Gastroesophageal sphincter (tissue), 4 donors: ENCODE measurements at regions not wholly inside any gene's neighbourhood (a gene's known extent, or its start where the extent isn't known, plus 50 kb on each side); places are given as distances from the start of the nearest gene placed in this dataset.

ENCODE experiments used
- ATAC-seq: fragments of 150-250 bp; one replicate; pipeline ENCODE4 v1.9.1; 2016; ENCODE audit warnings: mild to moderate bottlenecking, moderate library complexity
- H3K27ac ChIP-seq, 4 donors: fragments of 200-600 bp; sonication (generic) in 3 of 4; 1 replicate in 3 of 4; 2 replicates in 1 of 4; pipeline ENCODE4 v1.5.1; 2016 to 2019
- H3K27me3 ChIP-seq: fragments of 200-600 bp; sonication (generic); one replicate; pipeline ENCODE4 v1.5.1; 2019
- H3K36me3 ChIP-seq, 2 donors: fragments of 200-600 bp; sonication (generic); one replicate each; pipeline ENCODE4 v1.5.1; 2019; ENCODE audit warnings: control low read depth in 1 of 2
- H3K4me1 ChIP-seq, 3 donors: fragments of 200-600 bp; sonication (generic); 1 replicate in 2 of 3; 2 replicates in 1 of 3; pipeline ENCODE4 v1.5.1; 2016 to 2019; ENCODE audit warnings: control low read depth in 2 of 3
- H3K4me3 ChIP-seq, 2 donors: fragments of 200-600 bp; sonication (generic); one replicate each; pipeline ENCODE4 v1.5.1; 2019; ENCODE audit warnings: mild to moderate bottlenecking in 1 of 2, moderate library complexity in 1 of 2
- H3K9me3 ChIP-seq, 3 donors: fragments of 200-600 bp; sonication (generic); one replicate each; pipeline ENCODE4 v1.5.1; 2017 to 2019; ENCODE audit warnings: control low read depth in 2 of 3
- EP300 ChIP-seq: sonication (generic); formaldehyde crosslinking; IDR thresholded peaks from one replicate; pipeline ENCODE4 v1.6.1; 2017; ENCODE audit warnings: antibody characterized with exemption, mild to moderate bottlenecking
- POLR2A ChIP-seq, 2 donors: fragments of 450-650 bp; IDR thresholded peaks; one replicate each; pipeline ENCODE4 v1.6.1; 2017; ENCODE audit warnings: antibody characterized with exemption in 2 of 2, mild to moderate bottlenecking in 2 of 2, moderate library complexity in 1 of 2
- POLR2AphosphoS5 ChIP-seq: sonication (generic); formaldehyde crosslinking; IDR thresholded peaks from one replicate; pipeline ENCODE4 v1.6.1; 2017; ENCODE audit warnings: antibody characterized with exemption
- WGBS, 2 donors: methylation state at CpG; one replicate each; pipeline ENCODE4 v1.1.5; 2018; ENCODE audit warnings: low coverage in 1 of 2; 5-methylcytosine and 5-hydroxymethylcytosine counted together
- TF ChIP-seq, protein P1 (sequence below), 4 experiments: fragments of 200-600 bp in 2 of 4; fragments of 450-650 bp in 2 of 4; sonication (generic) in 1 of 4; IDR thresholded peaks; one replicate each; pipeline ENCODE4 v1.5.1; 2017 to 2019; ENCODE audit warnings: antibody characterized with exemption in 4 of 4, mild to moderate bottlenecking in 2 of 4, moderate library complexity in 2 of 4

DNA sequence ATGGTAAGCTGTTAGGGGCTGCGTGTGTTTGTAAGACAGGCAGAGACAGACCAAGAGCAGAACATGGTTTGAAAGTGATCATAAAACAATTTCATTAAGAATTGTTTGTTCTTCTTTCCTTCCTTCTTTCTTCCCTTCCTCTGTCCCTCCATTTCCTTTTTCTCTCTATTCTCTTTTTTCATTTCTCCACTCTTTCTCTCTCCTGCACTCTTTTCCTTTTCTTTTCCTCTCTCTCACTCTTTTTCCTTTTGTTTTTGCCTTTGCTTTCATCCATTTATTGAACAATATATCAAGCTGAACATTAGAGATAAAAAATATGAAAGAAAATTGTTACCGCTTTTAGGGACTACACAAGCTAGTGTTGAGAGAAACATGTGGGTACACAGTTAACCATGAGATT, 62.2 kb upstream of the GOLIM4 start:
- WGBS, 2 donors, result 98 to 100% methylated on average over 2 of the region's 2 CpGs
- no peak for ATAC-seq
- Histone ChIP-seq H3K36me3 (no peaks in the 10 kb centered on the region), H3K4me3 (no peak overlapping the region), H3K27me3 (no peaks in the 10 kb centered on the region), H3K4me1 (peaks cover 0 to 19% (median 0%) of the 10 kb centered on the region in 3 donors), H3K27ac (no peak overlapping the region), H3K9me3 (peaks cover 0 to 2% (median 0%) of the 10 kb centered on the region in 3 donors)
- TF ChIP-seq, protein P1, sequence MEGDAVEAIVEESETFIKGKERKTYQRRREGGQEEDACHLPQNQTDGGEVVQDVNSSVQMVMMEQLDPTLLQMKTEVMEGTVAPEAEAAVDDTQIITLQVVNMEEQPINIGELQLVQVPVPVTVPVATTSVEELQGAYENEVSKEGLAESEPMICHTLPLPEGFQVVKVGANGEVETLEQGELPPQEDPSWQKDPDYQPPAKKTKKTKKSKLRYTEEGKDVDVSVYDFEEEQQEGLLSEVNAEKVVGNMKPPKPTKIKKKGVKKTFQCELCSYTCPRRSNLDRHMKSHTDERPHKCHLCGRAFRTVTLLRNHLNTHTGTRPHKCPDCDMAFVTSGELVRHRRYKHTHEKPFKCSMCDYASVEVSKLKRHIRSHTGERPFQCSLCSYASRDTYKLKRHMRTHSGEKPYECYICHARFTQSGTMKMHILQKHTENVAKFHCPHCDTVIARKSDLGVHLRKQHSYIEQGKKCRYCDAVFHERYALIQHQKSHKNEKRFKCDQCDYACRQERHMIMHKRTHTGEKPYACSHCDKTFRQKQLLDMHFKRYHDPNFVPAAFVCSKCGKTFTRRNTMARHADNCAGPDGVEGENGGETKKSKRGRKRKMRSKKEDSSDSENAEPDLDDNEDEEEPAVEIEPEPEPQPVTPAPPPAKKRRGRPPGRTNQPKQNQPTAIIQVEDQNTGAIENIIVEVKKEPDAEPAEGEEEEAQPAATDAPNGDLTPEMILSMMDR (IDR thresholded peaks at IDR 0.05), result no peak
- TF ChIP-seq EP300 (no peak), POLR2A (IDR thresholded peaks at IDR 0.05) (no peak), POLR2AphosphoS5 (no peak)

DNA sequence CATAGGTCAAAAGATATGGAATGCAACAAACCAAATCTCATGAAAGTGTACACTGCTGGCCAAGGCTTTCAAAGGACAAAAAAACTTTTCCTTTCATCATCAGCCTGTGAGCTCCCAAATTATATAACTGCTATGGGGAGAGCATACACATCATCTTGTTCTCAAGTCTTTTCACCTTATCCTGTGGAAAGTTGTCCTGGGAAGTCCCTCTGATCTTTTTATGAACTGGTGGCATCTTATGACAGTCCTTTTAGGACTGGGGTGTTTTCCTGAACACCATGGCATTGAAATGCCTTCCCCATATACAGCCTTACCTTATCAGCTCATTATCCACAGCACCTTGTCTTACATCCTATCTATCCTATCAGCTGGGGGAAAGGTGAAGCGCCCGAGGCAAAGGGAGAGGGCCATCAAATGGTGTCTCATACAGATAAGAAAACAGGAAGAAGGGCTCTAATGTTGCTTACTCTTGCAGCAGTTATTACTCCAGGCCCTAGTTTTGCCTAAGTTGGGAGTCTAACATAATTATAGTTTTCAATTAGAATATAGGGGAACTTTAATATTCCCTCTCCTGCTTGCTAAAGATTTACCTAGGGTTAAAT, 61.5 kb upstream of the GOLIM4 start:
- Histone ChIP-seq H3K27ac (no peak overlapping the region), H3K27me3 (no peaks in the 10 kb centered on the region), H3K4me3 (no peak overlapping the region), H3K36me3 (no peaks in the 10 kb centered on the region), H3K4me1 (peaks cover 0 to 14% (median 0%) of the 10 kb centered on the region in 3 donors), H3K9me3 (peaks cover 0 to 9% (median 0%) of the 10 kb centered on the region in 3 donors)
- no peak for ATAC-seq
- TF ChIP-seq POLR2AphosphoS5, result no peak
- TF ChIP-seq, protein P1 (IDR thresholded peaks at IDR 0.05), result no peak
- TF ChIP-seq EP300, result no peak
- no peak for TF ChIP-seq POLR2A (IDR thresholded peaks at IDR 0.05)
- 69% methylated on average over 2 of the region's 2 CpGs; no CpG with 5 or more reads in 1 of the 2 donors for WGBS, 2 donors

DNA sequence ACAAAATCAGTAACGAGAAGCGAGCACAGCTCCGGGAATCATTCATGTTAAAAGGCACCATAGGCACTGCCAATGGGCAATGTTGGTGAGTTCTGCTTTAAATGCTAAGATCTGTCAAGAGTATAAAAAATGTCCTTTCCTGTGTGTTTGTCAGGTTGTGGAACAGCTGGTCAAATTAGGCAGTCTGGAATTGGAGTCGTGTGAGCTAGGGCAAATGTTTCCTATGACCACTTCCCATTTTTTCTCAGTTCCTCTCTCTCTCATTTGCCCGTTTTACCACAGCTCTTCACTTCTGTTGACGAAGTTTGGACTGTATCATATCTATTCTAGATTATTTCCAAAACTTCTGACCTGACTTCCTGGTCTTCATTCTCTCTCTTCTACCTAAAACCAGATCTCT, 60.8 kb upstream of the GOLIM4 start:
- H3K4me3 ChIP-seq, result no peak overlapping the region
- TF ChIP-seq, protein P1 (IDR thresholded peaks at IDR 0.05), result no peak
- no peak for TF ChIP-seq POLR2A (IDR thresholded peaks at IDR 0.05)
- TF ChIP-seq POLR2AphosphoS5, result no peak
- TF ChIP-seq EP300, result no peak
- H3K4me1 ChIP-seq, result peaks cover 0 to 7% (median 0%) of the 10 kb centered on the region in 3 donors
- 73 to 85% methylated on average over 5 to 6 of the region's 6 CpGs for WGBS, 2 donors
- peak; percentile 38 for ATAC-seq
- H3K27me3 ChIP-seq, result no peaks in the 10 kb centered on the region
- no peak overlapping the region for H3K27ac ChIP-seq
- peaks cover 0 to 16% (median 0%) of the 10 kb centered on the region in 3 donors for H3K9me3 ChIP-seq
- no peaks in the 10 kb centered on the region for H3K36me3 ChIP-seq

DNA sequence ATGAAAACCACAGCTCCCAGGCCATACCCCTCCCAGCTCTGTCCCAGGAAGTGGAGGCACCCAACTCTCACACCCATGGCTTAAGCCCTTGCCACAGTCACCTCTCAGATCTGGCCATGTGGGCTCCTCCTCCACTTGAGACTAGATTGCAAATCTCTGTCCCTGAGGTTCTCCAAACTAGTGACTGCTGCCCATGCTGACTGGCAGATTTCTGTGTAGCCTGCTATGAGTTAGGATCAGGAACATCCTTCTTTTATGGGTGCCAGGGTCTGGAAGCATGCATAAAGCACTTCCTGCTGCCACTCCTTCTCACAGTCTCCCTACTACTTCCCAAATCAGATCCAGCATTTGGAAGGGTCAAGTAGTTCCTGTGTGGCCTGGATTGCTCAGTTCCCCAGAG, 59.6 kb upstream of the GOLIM4 start:
- no peak overlapping the region for H3K27ac ChIP-seq
- H3K9me3 ChIP-seq, result peaks cover 0 to 18% (median 0%) of the 10 kb centered on the region in 3 donors
- peak; percentile 42 for ATAC-seq
- TF ChIP-seq POLR2AphosphoS5 (no peak), EP300 (no peak), POLR2A (IDR thresholded peaks at IDR 0.05) (no peak)
- TF ChIP-seq, protein P1 (IDR thresholded peaks at IDR 0.05), result no peak
- no peaks in the 10 kb centered on the region for H3K4me1 ChIP-seq
- no peaks in the 10 kb centered on the region for H3K27me3 ChIP-seq
- no peak overlapping the region for H3K4me3 ChIP-seq
- no peaks in the 10 kb centered on the region for H3K36me3 ChIP-seq

DNA sequence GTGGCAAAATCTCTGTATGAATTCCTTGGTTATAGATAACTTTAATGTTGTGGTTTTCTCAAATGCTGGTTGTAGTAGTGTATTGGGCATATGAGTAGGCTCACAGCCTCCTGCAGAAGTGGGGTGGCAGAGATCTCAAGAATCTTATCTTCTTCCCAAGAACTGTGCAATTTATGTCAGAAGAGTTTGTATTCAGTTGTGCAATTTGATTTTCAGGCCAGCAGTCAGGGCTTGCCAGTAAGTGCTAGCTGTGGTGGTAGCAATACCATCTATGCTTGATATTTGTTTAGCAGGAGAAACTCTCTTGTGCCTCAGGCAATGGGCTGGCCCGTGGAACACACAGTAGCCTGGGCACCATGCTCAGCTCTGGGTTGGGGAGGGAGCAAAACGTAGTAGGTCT, 58.4 kb upstream of the GOLIM4 start:
- TF ChIP-seq POLR2AphosphoS5 (no peak), EP300 (no peak), POLR2A (IDR thresholded peaks at IDR 0.05) (no peak)
- TF ChIP-seq, protein P1 (IDR thresholded peaks at IDR 0.05), result no peak

More for the DNA sequence above, 58.4 kb upstream of the GOLIM4 start:
- no CpG with 5 or more reads among the region's 2 CpGs for WGBS, 2 donors
- H3K36me3 ChIP-seq, result no peaks in the 10 kb centered on the region
- peaks cover 0 to 18% (median 0%) of the 10 kb centered on the region in 3 donors for H3K9me3 ChIP-seq
- no peaks in the 10 kb centered on the region for H3K4me1 ChIP-seq
- no peaks in the 10 kb centered on the region for H3K27me3 ChIP-seq
- no peak for ATAC-seq
- no peak overlapping the region for H3K4me3 ChIP-seq
- no peak overlapping the region for H3K27ac ChIP-seq
